Stimulated activated CD4-positive, alpha-beta T cell treated with anti-CD3 and anti-CD28 coated beads, Interleukin-4, amount 100 ng/mL, for 48 hours (primary cell): ENCODE measurements at regions not wholly inside any gene's neighbourhood (a gene's known extent, or its start where the extent isn't known, plus 50 kb on each side); places are given as distances from the start of the nearest gene placed in this dataset.

Experiments used
- DNase-seq, 2 donors: peaks; one replicate each; pipeline ENCODE4 v3.0.0-alpha.2; 2020; ENCODE audit warnings: low read depth in 2 of 2

- no peak for DNase-seq
Measured at GRCh38 chr1:184141361-184141880, 89.9 kb downstream of the TSEN15 start.

DNA sequence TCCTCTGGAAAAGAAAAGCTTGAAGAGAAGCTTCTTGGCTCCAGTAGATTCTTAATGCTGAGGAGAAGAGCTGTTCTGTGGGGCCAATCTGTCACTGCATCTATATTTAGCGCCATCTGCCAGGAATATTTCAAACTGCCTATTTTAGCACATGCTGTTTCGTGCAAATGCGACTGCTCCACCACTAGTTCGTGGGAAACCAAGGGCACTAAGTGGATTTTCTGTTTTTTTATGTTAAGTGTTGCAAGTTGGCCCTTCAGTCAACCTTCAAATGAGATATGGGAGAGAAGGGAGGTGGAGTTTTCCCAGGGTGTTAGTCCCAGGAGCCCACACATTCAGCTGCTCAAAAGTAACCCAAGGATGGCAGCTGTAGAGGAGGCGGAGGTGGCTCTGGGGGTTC is 91.9 kb downstream of the TSEN15 start:
- no peak for DNase-seq

DNA sequence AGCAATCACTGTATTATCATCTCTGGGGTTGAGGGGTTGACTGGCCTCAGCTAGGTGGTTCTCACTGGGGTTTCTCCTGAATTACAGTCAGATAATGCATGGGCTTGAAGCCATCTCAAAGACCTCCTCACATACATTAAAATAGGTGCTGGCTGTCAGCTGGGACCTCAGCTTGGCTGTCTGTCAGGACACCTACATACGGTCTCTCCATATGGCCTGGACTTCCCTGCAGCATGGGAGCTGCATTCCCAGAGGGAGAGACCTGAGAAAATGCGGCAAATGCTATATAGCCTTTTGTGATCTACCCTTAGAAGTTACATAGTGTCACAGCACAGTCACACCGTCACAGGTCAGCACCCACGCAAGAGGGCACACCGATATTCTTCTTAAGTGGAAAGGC is 93.6 kb downstream of the TSEN15 start:
- DNase-seq, result no peak

- DNase-seq, result no peak
Measured at GRCh38 chr1:184146202-184146601, 94.7 kb downstream of the TSEN15 start.

DNA sequence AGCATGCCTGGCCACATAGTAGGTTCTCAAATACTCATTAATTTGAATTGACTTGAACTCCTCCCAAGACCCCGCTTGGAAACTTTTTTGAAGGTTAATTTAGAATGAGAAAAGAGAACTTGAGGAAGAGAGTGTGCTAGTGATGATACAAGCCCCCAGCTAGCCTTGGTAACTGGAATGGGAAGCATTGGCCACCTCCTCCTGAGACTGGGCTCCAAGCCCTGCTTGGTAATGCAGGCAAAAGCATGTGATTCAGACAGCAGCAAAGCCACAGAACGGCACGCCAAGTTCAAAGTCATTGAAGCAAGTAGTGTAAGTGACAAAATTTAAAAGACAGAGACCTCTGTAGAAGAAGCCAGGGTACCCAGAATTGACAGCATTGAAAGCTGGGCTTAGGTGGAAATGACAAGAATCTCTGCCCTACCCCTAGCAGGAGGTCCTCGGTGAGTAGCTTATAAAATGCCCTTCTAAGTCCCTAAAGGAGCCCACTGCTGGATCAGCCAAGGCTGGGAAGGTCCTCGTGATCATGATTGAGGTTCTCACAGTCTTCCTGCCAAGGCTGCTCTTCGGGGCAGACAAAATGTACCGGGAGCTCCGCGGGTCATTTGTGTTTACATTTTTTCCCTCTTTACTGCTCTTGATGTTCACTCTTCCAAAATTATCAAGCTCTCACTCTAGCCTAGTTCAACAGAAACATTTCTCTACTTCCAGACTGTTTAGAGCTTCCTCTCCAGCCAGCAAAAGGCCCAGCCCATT is 99.4 kb downstream of the TSEN15 start:
- no peak for DNase-seq

GRCh38 chr1:184152434-184152898 is 100.9 kb downstream of the TSEN15 start:
- DNase-seq, result no peak

GRCh38 chr1:184152974-184153373 is 101.4 kb downstream of the TSEN15 start:
- no peak for DNase-seq

DNA sequence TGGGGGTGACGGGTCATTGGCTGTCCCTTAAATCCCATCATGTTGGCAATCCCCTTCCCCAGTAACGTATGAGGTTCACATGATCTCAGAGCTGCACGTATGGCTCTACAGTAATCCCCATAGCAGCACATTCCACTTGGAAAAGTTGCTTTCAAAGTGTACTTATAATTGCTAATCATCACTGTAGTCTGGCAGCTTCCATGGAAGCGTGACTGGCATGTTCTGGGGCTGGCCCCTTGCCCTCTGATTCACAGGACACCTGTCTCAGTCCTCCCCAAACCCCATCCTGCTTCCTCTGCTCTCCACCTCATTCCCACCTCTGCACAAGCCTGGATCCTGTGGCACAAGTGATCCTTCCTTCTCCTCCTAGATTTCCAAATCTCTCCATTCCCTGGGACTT is 102.2 kb downstream of the TSEN15 start:
- DNase-seq, result no peak

GRCh38 chr1:184156521-184157393 is 105.2 kb downstream of the TSEN15 start:
- no peak for DNase-seq

- DNase-seq, result no peak
Measured at GRCh38 chr1:184157394-184157742, 105.8 kb downstream of the TSEN15 start.

DNA sequence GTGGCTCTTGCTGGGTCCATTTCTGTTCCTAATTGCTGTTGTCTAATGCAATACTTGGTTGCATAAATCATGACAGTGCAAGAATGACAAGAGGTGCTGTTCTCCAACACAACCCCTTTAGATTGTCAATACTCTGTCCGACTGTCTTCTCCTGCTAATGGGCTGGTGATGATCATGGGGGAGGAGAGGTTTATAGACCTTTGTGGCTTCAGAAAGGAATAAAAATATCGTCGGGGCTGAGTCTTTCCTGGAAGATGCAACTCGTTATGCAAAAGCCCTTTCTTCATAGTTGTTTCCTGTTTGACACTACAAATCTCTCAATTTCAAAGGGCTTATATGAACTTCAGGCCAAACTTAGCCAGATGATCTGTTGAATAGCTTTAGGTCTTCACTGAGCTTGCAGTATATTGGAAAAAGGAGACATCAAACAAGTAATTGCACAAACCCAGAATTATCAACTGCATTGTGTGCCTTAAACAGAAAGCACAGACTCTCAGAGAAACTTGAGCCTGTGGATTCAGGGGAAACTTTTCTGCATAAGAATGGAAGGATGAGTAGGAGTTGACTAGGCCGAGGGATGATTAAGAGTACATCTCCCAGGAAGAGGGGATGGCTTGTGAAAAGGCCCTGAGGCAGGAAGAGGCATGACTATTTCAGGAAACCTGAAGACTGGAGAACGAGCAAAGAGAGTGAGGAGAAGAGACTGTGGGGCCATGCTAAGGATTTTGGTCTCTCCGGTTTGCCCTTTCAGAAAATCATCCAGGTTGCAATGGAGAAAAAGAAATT is 107.6 kb downstream of the TSEN15 start:
- DNase-seq, result no peak

DNA sequence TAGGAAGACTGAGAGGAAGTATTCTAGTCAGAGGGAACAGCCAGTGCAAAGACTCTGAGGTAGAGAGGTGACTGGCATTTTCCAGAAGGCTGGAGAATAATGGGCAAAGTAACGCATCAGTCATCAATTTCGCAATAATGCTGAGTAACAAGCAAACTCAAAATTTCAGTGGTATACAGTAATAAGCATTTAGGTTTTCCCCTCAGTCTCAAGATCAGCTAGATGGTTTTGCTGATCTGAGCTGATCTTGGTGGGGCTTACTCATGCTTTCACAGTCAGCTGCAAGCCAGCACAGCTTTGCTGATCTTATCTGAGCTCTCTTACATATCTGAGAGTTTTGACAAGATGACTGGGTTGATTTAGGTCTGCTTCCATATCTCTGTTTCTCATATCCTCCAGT is 108.7 kb downstream of the TSEN15 start:
- DNase-seq, result peak; percentile 11 to 14

- peak; percentile 3 to 24 for DNase-seq
Measured at GRCh38 chr1:184161071-184161698, 109.7 kb downstream of the TSEN15 start.

DNA sequence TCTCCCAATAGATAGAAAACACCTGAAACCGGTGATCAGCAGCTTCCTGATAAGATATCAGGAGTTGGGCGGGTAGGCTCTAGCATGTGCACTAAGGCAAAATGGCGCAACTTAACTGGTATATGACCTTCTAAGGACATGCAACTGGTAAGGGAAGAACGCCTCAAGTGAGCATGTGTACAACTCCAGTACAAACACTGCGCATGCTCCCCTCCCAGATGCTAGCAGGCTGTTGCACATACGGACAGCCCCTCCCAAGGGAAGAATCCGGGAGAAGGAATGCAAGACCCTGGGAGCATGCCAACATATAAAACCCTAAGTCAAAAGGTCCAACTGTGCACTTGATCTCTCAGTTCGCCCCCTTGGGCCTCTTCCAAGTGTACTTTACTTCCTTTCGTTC is 110.8 kb downstream of the TSEN15 start:
- DNase-seq, result no peak

GRCh38 chr1:184163674-184164465 is 112.3 kb downstream of the TSEN15 start:
- DNase-seq, result no peak

DNA sequence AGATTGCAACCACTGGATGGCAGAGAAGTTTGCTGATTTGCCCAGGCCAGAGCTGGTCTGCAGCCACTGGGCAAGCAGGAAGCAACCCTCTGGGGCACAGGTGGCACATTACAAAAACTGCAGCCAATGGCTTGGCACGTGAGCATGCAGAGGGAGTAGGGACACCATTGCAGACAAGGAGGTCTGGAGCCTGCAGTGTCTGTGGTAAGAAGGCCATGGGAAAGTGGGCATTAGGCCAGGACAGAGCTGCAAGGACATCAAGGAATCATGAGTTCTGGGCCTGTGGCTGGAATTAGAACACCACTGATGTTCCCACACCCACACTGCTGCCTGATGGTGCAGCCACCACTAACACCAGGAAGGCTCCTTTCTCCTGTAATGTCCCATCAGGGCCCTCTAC is 113.0 kb downstream of the TSEN15 start:
- DNase-seq, result no peak

GRCh38 chr1:184166485-184166884 is 115.0 kb downstream of the TSEN15 start:
- DNase-seq, result no peak

DNA sequence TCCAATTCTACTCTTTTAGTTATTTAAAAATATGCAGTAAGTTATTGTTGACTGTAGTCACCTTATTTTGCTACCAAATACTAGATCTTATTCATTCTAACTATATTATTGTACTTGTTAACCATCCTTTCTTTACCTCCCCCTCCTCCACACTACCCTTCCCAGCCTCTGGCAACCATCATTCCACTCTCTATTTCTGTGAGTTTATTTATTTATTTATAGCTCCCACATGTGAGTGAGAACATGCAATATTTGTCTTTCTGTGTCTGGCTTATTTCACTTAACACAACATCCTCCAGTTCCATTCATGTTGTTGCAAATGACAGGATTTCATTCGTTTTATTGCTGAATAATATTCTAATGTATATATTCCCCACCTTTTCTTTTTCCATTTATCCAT is 115.8 kb downstream of the TSEN15 start:
- DNase-seq, result no peak

DNA sequence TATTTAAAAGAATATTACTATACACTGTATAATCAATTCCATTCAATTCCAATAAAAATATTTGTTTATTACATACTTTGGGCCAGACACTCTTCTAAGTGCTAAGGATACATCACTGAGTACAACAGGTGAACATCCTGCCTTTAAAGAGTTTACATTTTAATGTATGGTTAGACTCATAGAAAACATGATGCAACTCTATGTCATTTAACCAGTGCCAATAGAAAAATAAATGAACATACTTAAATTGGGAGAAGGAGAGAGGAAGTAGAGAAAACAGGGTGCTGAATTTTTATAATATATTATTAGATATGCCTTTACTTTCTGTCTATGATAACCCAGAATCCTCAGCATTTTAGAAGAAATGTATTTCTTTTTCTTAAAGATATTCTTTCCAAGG is 119.2 kb downstream of the TSEN15 start:
- no peak for DNase-seq

DNA sequence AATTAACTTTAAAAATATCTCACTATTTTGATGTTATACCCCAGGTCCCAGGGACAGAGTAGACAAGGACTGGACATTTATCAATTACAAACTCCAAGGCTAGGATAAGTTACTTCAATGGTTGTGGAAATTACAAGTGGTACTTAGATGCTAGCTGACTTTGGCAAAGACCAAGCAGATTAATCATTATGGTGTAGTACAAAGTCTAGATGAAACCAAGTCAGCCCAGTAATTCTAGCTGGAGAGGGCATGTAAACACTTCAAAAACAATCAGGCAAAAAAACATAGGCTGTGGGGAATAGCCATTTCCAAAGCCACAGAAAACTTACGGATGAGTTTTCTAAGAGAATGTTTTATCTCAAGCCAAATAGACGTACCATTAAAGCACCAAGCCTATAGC is 124.5 kb downstream of the TSEN15 start:
- no peak for DNase-seq

- DNase-seq, result no peak
Measured at GRCh38 chr1:184181044-184181443, 129.5 kb downstream of the TSEN15 start.
